ENCODE measurements at regions not wholly inside any gene's neighbourhood (a gene's known extent, or its start where the extent isn't known, plus 50 kb on each side); places are given as distances from the start of the nearest gene placed in this dataset.

GRCh38 chr10:129277841-129278240 lies 189.2 kb upstream of the MGMT start:
- no peaks in the 10 kb centered on the region for H3K27me3 ChIP-seq (ENCODE audit: insufficient read depth, low read length)
- H3K36me3 ChIP-seq (ENCODE audit: insufficient read depth, low read length) = no peaks in the 10 kb centered on the region
- H3K4me3 ChIP-seq (ENCODE audit: low read length) = no peak overlapping the region
- peaks cover 8% of the 10 kb centered on the region; the same call in 1 of the 2 replicates for H3K9me3 ChIP-seq (ENCODE audit: insufficient read depth, low read depth, low read length)
- no peak overlapping the region for H3K9ac ChIP-seq (ENCODE audit: low read depth, low read length)
- no peak overlapping the region for H3K27ac ChIP-seq (ENCODE audit: low read depth, low read length)
- WGBS = 96% methylated on average over 16 of the region's 16 CpGs
- H3K4me1 ChIP-seq (ENCODE audit: insufficient read depth, low read length) = no peaks in the 10 kb centered on the region

- Histone ChIP-seq H3K4me3 (ENCODE audit: low read length) (no peak overlapping the region), H3K9ac (ENCODE audit: low read depth, low read length) (no peak overlapping the region), H3K27ac (ENCODE audit: low read depth, low read length) (no peak overlapping the region), H3K27me3 (ENCODE audit: insufficient read depth, low read length) (no peaks in the 10 kb centered on the region), H3K36me3 (ENCODE audit: insufficient read depth, low read length) (no peaks in the 10 kb centered on the region), H3K4me1 (ENCODE audit: insufficient read depth, low read length) (no peaks in the 10 kb centered on the region), H3K9me3 (ENCODE audit: insufficient read depth, low read depth, low read length) (peaks cover 8% of the 10 kb centered on the region; the same call in 1 of the 2 replicates)
- 95% methylated on average over 3 of the region's 3 CpGs for WGBS
Observed at GRCh38 chr10:129278686-129279085, 188.4 kb upstream of the MGMT start.

GRCh38 chr10:129279446-129280154 lies 187.4 kb upstream of the MGMT start:
- Histone ChIP-seq H3K9ac (ENCODE audit: low read depth, low read length) (no peak overlapping the region), H3K9me3 (ENCODE audit: insufficient read depth, low read depth, low read length) (peaks cover 8% of the 10 kb centered on the region; the same call in 1 of the 2 replicates), H3K4me1 (ENCODE audit: insufficient read depth, low read length) (no peaks in the 10 kb centered on the region), H3K27me3 (ENCODE audit: insufficient read depth, low read length) (no peaks in the 10 kb centered on the region), H3K4me3 (ENCODE audit: low read length) (no peak overlapping the region), H3K27ac (ENCODE audit: low read depth, low read length) (no peak overlapping the region), H3K36me3 (ENCODE audit: insufficient read depth, low read length) (no peaks in the 10 kb centered on the region)
- 95% methylated on average over 9 of the region's 11 CpGs for WGBS

GRCh38 chr10:129280155-129280502 lies 186.9 kb upstream of the MGMT start:
- H3K4me1 ChIP-seq (ENCODE audit: insufficient read depth, low read length) = no peaks in the 10 kb centered on the region
- peaks cover 8% of the 10 kb centered on the region; the same call in 1 of the 2 replicates for H3K9me3 ChIP-seq (ENCODE audit: insufficient read depth, low read depth, low read length)
- no peak overlapping the region for H3K27ac ChIP-seq (ENCODE audit: low read depth, low read length)
- no peaks in the 10 kb centered on the region for H3K36me3 ChIP-seq (ENCODE audit: insufficient read depth, low read length)
- H3K4me3 ChIP-seq (ENCODE audit: low read length) = no peak overlapping the region
- no peaks in the 10 kb centered on the region for H3K27me3 ChIP-seq (ENCODE audit: insufficient read depth, low read length)
- 100% methylated on average over 1 of the region's 1 CpG for WGBS
- no peak overlapping the region for H3K9ac ChIP-seq (ENCODE audit: low read depth, low read length)

GRCh38 chr10:129280908-129281586 lies 186.0 kb upstream of the MGMT start:
- no peaks in the 10 kb centered on the region for H3K27me3 ChIP-seq (ENCODE audit: insufficient read depth, low read length)
- no peak overlapping the region for H3K27ac ChIP-seq (ENCODE audit: low read depth, low read length)
- H3K9me3 ChIP-seq (ENCODE audit: insufficient read depth, low read depth, low read length) = peaks cover 8% of the 10 kb centered on the region; the same call in 1 of the 2 replicates
- no peaks in the 10 kb centered on the region for H3K4me1 ChIP-seq (ENCODE audit: insufficient read depth, low read length)
- no peaks in the 10 kb centered on the region for H3K36me3 ChIP-seq (ENCODE audit: insufficient read depth, low read length)
- 93% methylated on average over 3 of the region's 3 CpGs for WGBS
- no peak overlapping the region for H3K9ac ChIP-seq (ENCODE audit: low read depth, low read length)
- no peak overlapping the region for H3K4me3 ChIP-seq (ENCODE audit: low read length)

GRCh38 chr10:129285459-129285858 lies 181.6 kb upstream of the MGMT start:
- 95% methylated on average over 5 of the region's 5 CpGs for WGBS

GRCh38 chr10:129288999-129289584 lies 177.9 kb upstream of the MGMT start:
- peaks cover 3% of the 10 kb centered on the region; the same call in 1 of the 2 replicates for H3K9me3 ChIP-seq (ENCODE audit: insufficient read depth, low read depth, low read length)
- WGBS = 94% methylated on average over 6 of the region's 6 CpGs
- H3K27me3 ChIP-seq (ENCODE audit: insufficient read depth, low read length) = no peaks in the 10 kb centered on the region
- H3K9ac ChIP-seq (ENCODE audit: low read depth, low read length) = no peak overlapping the region
- H3K27ac ChIP-seq (ENCODE audit: low read depth, low read length) = no peak overlapping the region
- H3K4me3 ChIP-seq (ENCODE audit: low read length) = no peak overlapping the region
- no peaks in the 10 kb centered on the region for H3K36me3 ChIP-seq (ENCODE audit: insufficient read depth, low read length)
- H3K4me1 ChIP-seq (ENCODE audit: insufficient read depth, low read length) = no peaks in the 10 kb centered on the region

More at GRCh38 chr10:129285459-129285858, 181.6 kb upstream of the MGMT start:
- Histone ChIP-seq H3K27ac (ENCODE audit: low read depth, low read length) (no peak overlapping the region), H3K9ac (ENCODE audit: low read depth, low read length) (no peak overlapping the region), H3K36me3 (ENCODE audit: insufficient read depth, low read length) (no peaks in the 10 kb centered on the region), H3K27me3 (ENCODE audit: insufficient read depth, low read length) (no peaks in the 10 kb centered on the region), H3K4me3 (ENCODE audit: low read length) (no peak overlapping the region), H3K9me3 (ENCODE audit: insufficient read depth, low read depth, low read length) (peaks cover 12% of the 10 kb centered on the region; the same call in 1 of the 2 replicates), H3K4me1 (ENCODE audit: insufficient read depth, low read length) (no peaks in the 10 kb centered on the region)

- no peak overlapping the region for H3K9ac ChIP-seq (ENCODE audit: low read depth, low read length)
- no peak overlapping the region for H3K27ac ChIP-seq (ENCODE audit: low read depth, low read length)
- H3K36me3 ChIP-seq (ENCODE audit: insufficient read depth, low read length) = no peaks in the 10 kb centered on the region
- H3K9me3 ChIP-seq (ENCODE audit: insufficient read depth, low read depth, low read length) = no peaks in the 10 kb centered on the region
- no peak overlapping the region for H3K4me3 ChIP-seq (ENCODE audit: low read length)
- WGBS = 85% methylated on average over 1 of the region's 2 CpGs
- H3K27me3 ChIP-seq (ENCODE audit: insufficient read depth, low read length) = no peaks in the 10 kb centered on the region
- H3K4me1 ChIP-seq (ENCODE audit: insufficient read depth, low read length) = no peaks in the 10 kb centered on the region
Observed at GRCh38 chr10:129293991-129294700, 172.9 kb upstream of the MGMT start.

GRCh38 chr10:129294944-129295343 lies 172.1 kb upstream of the MGMT start:
- H3K36me3 ChIP-seq (ENCODE audit: insufficient read depth, low read length) = no peaks in the 10 kb centered on the region
- H3K27me3 ChIP-seq (ENCODE audit: insufficient read depth, low read length) = no peaks in the 10 kb centered on the region
- H3K4me1 ChIP-seq (ENCODE audit: insufficient read depth, low read length) = no peaks in the 10 kb centered on the region
- no peaks in the 10 kb centered on the region for H3K9me3 ChIP-seq (ENCODE audit: insufficient read depth, low read depth, low read length)
- H3K9ac ChIP-seq (ENCODE audit: low read depth, low read length) = no peak overlapping the region
- H3K27ac ChIP-seq (ENCODE audit: low read depth, low read length) = no peak overlapping the region
- H3K4me3 ChIP-seq (ENCODE audit: low read length) = no peak overlapping the region
- 89% methylated on average over 3 of the region's 3 CpGs for WGBS

- Histone ChIP-seq H3K9me3 (ENCODE audit: insufficient read depth, low read depth, low read length) (no peaks in the 10 kb centered on the region), H3K27ac (ENCODE audit: low read depth, low read length) (no peak overlapping the region), H3K36me3 (ENCODE audit: insufficient read depth, low read length) (no peaks in the 10 kb centered on the region), H3K27me3 (ENCODE audit: insufficient read depth, low read length) (no peaks in the 10 kb centered on the region), H3K4me3 (ENCODE audit: low read length) (no peak overlapping the region), H3K4me1 (ENCODE audit: insufficient read depth, low read length) (no peaks in the 10 kb centered on the region), H3K9ac (ENCODE audit: low read depth, low read length) (no peak overlapping the region)
- WGBS = 94% methylated on average over 4 of the region's 5 CpGs
Observed at GRCh38 chr10:129305046-129305445, 162.0 kb upstream of the MGMT start.

- Histone ChIP-seq H3K9ac (ENCODE audit: low read depth, low read length) (no peak overlapping the region), H3K36me3 (ENCODE audit: insufficient read depth, low read length) (no peaks in the 10 kb centered on the region), H3K4me3 (ENCODE audit: low read length) (no peak overlapping the region), H3K27me3 (ENCODE audit: insufficient read depth, low read length) (no peaks in the 10 kb centered on the region), H3K27ac (ENCODE audit: low read depth, low read length) (no peak overlapping the region), H3K9me3 (ENCODE audit: insufficient read depth, low read depth, low read length) (no peaks in the 10 kb centered on the region), H3K4me1 (ENCODE audit: insufficient read depth, low read length) (no peaks in the 10 kb centered on the region)
- 93% methylated on average over 7 of the region's 8 CpGs for WGBS
Observed at GRCh38 chr10:129307141-129307540, 159.9 kb upstream of the MGMT start.
